ENCODE measurements at regions not wholly inside any gene's neighbourhood (a gene's known extent, or its start where the extent isn't known, plus 50 kb on each side); places are given as distances from the start of the nearest gene placed in this dataset.

DNA sequence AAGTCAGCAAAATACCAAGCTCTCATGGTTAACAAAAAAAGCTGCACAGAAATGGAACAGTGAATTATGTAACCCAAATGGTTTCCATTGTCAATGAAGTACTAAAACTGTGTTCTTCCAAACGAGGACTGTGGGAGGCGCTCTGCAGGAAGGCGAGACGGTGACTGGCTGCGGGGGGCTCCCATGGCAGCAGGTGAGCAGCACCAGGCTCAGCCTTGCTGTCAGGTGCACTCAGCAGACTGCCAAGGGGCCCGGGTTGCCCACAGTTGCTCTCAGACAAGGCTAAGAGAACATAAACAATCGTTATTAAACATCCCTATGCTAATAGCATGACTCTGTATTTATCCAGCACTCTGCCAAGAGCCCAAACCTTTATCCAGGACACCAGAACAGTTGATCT lies 630.3 kb upstream of the ARID1B start:
- dilution Hi-C loops (cut with MboI; ENCODE audit: extremely low pct_ligation_motif_present, low sequenced_read_pairs): no loop called here
- Histone ChIP-seq H2AFZ (ENCODE audit: control insufficient read depth, low read length) (no peak overlapping the region), H3K4me2 (ENCODE audit: control insufficient read depth, extremely low read depth, insufficient read depth, low read depth, low read length) (no peak overlapping the region), H3K36me3 (ENCODE audit: control insufficient read depth in 2 of 2, extremely low read depth in 1 of 2, insufficient read depth in 2 of 2, low read length in 2 of 2) (no peaks in the 10 kb centered on the region), H3K4me1 (ENCODE audit: control insufficient read depth, extremely low read depth, insufficient read depth, low read length) (no peaks in the 10 kb centered on the region), H3K9me3 (ENCODE audit: control insufficient read depth, low read depth, low read length) (no peaks in the 10 kb centered on the region), H3K4me3 (ENCODE audit: control insufficient read depth in 2 of 3, extremely low read depth in 1 of 3, insufficient read depth in 2 of 3, low read depth in 1 of 3, low read length in 3 of 3) (no peak overlapping the region), H3K9me1 (ENCODE audit: control insufficient read depth, extremely low read depth, insufficient read depth, low read length) (no peaks in the 10 kb centered on the region), H3K27ac (ENCODE audit: control insufficient read depth, insufficient read depth, low read length) (no peak overlapping the region), H3K79me2 (ENCODE audit: control insufficient read depth, insufficient read depth, low read length) (no peaks in the 10 kb centered on the region), H3K9ac (ENCODE audit: control insufficient read depth, extremely low read depth, insufficient read depth, low read length) (no peak overlapping the region), H3K27me3 (ENCODE audit: control insufficient read depth, extremely low read depth, insufficient read depth, low read length) (no peaks in the 10 kb centered on the region), H4K20me1 (ENCODE audit: control insufficient read depth, extremely low read depth, insufficient read depth, low read length) (no peaks in the 10 kb centered on the region)
- FAIRE-seq (no peak), DNase-seq (ENCODE audit: low read depth, low spot score) (no peak)
- no peak for TF ChIP-seq EZH2 (IDR thresholded peaks at IDR 0.05; ENCODE audit: low read length)
- TF ChIP-seq, protein P1, sequence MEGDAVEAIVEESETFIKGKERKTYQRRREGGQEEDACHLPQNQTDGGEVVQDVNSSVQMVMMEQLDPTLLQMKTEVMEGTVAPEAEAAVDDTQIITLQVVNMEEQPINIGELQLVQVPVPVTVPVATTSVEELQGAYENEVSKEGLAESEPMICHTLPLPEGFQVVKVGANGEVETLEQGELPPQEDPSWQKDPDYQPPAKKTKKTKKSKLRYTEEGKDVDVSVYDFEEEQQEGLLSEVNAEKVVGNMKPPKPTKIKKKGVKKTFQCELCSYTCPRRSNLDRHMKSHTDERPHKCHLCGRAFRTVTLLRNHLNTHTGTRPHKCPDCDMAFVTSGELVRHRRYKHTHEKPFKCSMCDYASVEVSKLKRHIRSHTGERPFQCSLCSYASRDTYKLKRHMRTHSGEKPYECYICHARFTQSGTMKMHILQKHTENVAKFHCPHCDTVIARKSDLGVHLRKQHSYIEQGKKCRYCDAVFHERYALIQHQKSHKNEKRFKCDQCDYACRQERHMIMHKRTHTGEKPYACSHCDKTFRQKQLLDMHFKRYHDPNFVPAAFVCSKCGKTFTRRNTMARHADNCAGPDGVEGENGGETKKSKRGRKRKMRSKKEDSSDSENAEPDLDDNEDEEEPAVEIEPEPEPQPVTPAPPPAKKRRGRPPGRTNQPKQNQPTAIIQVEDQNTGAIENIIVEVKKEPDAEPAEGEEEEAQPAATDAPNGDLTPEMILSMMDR (optimal IDR thresholded peaks at IDR 0.05 in 1 of 3, IDR thresholded peaks at IDR 0.05 in 1 of 3, conservative IDR thresholded peaks at IDR 0.05 in 1 of 3; ENCODE audit: extremely low read depth in 1 of 3, insufficient read depth in 2 of 3, low read length in 3 of 3): no peak

GRCh38 chr6:156131221-156131903 lies 645.8 kb upstream of the ARID1B start:
- no peaks in the 10 kb centered on the region for H4K20me1 ChIP-seq (ENCODE audit: control insufficient read depth, extremely low read depth, insufficient read depth, low read length)
- no peak overlapping the region for H3K9ac ChIP-seq (ENCODE audit: control insufficient read depth, extremely low read depth, insufficient read depth, low read length)
- H3K4me1 ChIP-seq (ENCODE audit: control insufficient read depth, extremely low read depth, insufficient read depth, low read length): peaks cover 2% of the 10 kb centered on the region
- no peak for TF ChIP-seq EZH2 (IDR thresholded peaks at IDR 0.05; ENCODE audit: low read length)
- TF ChIP-seq, protein P1 (optimal IDR thresholded peaks at IDR 0.05 in 1 of 3, IDR thresholded peaks at IDR 0.05 in 1 of 3, conservative IDR thresholded peaks at IDR 0.05 in 1 of 3; ENCODE audit: extremely low read depth in 1 of 3, insufficient read depth in 2 of 3, low read length in 3 of 3): no peak
- no peaks in the 10 kb centered on the region for H3K9me3 ChIP-seq (ENCODE audit: control insufficient read depth, low read depth, low read length)
- H2AFZ ChIP-seq (ENCODE audit: control insufficient read depth, low read length): no peak overlapping the region
- FAIRE-seq (no peak), DNase-seq (ENCODE audit: low read depth, low spot score) (no peak)
- no peaks in the 10 kb centered on the region for H3K27me3 ChIP-seq (ENCODE audit: control insufficient read depth, extremely low read depth, insufficient read depth, low read length)
- no peak overlapping the region for H3K4me2 ChIP-seq (ENCODE audit: control insufficient read depth, extremely low read depth, insufficient read depth, low read depth, low read length)
- no peak overlapping the region for H3K4me3 ChIP-seq (ENCODE audit: control insufficient read depth in 2 of 3, extremely low read depth in 1 of 3, insufficient read depth in 2 of 3, low read depth in 1 of 3, low read length in 3 of 3)
- dilution Hi-C loops (cut with MboI; ENCODE audit: extremely low pct_ligation_motif_present, low sequenced_read_pairs): no loop called here
- H3K79me2 ChIP-seq (ENCODE audit: control insufficient read depth, insufficient read depth, low read length): no peaks in the 10 kb centered on the region
- no peak overlapping the region for H3K27ac ChIP-seq (ENCODE audit: control insufficient read depth, insufficient read depth, low read length)
- H3K36me3 ChIP-seq (ENCODE audit: control insufficient read depth in 2 of 2, extremely low read depth in 1 of 2, insufficient read depth in 2 of 2, low read length in 2 of 2): no peaks in the 10 kb centered on the region
- H3K9me1 ChIP-seq (ENCODE audit: control insufficient read depth, extremely low read depth, insufficient read depth, low read length): no peaks in the 10 kb centered on the region

Data from keratinocyte (primary cell).